ENCODE measurements at regions not wholly inside any gene's neighbourhood (a gene's known extent, or its start where the extent isn't known, plus 50 kb on each side); places are given as distances from the start of the nearest gene placed in this dataset.

- H3K4me1 ChIP-seq (ENCODE audit: control insufficient read depth, insufficient read depth, low read length) = no peaks in the 10 kb centered on the region
- 71% methylated on average over 2 of the region's 2 CpGs for WGBS (ENCODE audit: insufficient coverage)
- Mint-ChIP-seq H3K27me3 (ENCODE audit: low read depth in 2 of 2) (no peaks in the 10 kb centered on the region), H3K36me3 (no peaks in the 10 kb centered on the region), H3K4me3 (no peak overlapping the region), H3K9me3 (peaks cover 3% of the 10 kb centered on the region in 2 donors), H3K4me1 (no peaks in the 10 kb centered on the region), H3K27ac (no peak overlapping the region)
- H3K27ac ChIP-seq (ENCODE audit: low read length) = no peak overlapping the region
- no peaks in the 10 kb centered on the region for H3K27me3 ChIP-seq (ENCODE audit: control insufficient read depth, insufficient read depth, low read length)
- no peak for ATAC-seq
- no peak for TF ChIP-seq CTCF (IDR thresholded peaks at IDR 0.05)
- H3K4me3 ChIP-seq (ENCODE audit: low read length) = no peak overlapping the region
- no peaks in the 10 kb centered on the region for H3K36me3 ChIP-seq (ENCODE audit: control insufficient read depth, insufficient read depth, low read length)
- no peak for DNase-seq
- intact Hi-C loops (cut with micrococcal nuclease) = no loop called here
- no peaks in the 10 kb centered on the region for H3K9me3 ChIP-seq (ENCODE audit: control insufficient read depth, insufficient read depth, low read length)
Measured at GRCh38 chr2:21288299-21288698, 164.5 kb downstream of the TDRD15 start.

GRCh38 chr2:21288739-21289520 is 165.2 kb downstream of the TDRD15 start:
- Histone ChIP-seq H3K4me1 (ENCODE audit: control insufficient read depth, insufficient read depth, low read length) (no peaks in the 10 kb centered on the region), H3K9me3 (ENCODE audit: control insufficient read depth, insufficient read depth, low read length) (no peaks in the 10 kb centered on the region), H3K27ac (ENCODE audit: low read length) (no peak overlapping the region), H3K36me3 (ENCODE audit: control insufficient read depth, insufficient read depth, low read length) (no peaks in the 10 kb centered on the region), H3K4me3 (ENCODE audit: low read length) (no peak overlapping the region), H3K27me3 (ENCODE audit: control insufficient read depth, insufficient read depth, low read length) (no peaks in the 10 kb centered on the region)
- no peak for TF ChIP-seq CTCF (IDR thresholded peaks at IDR 0.05)
- ATAC-seq (no peak), DNase-seq (no peak)
- Mint-ChIP-seq H3K9me3 (peaks cover 3% of the 10 kb centered on the region in 2 donors), H3K36me3 (no peaks in the 10 kb centered on the region), H3K27ac (no peak overlapping the region), H3K27me3 (ENCODE audit: low read depth in 2 of 2) (no peaks in the 10 kb centered on the region), H3K4me3 (no peak overlapping the region), H3K4me1 (no peaks in the 10 kb centered on the region)
- intact Hi-C loops (cut with micrococcal nuclease) = no loop called here
- WGBS (ENCODE audit: insufficient coverage) = 77% methylated on average over 8 of the region's 8 CpGs

GRCh38 chr2:21289551-21289950 is 165.8 kb downstream of the TDRD15 start:
- no peaks in the 10 kb centered on the region for H3K9me3 ChIP-seq (ENCODE audit: control insufficient read depth, insufficient read depth, low read length)
- Mint-ChIP-seq H3K27me3 (ENCODE audit: low read depth in 2 of 2) (no peaks in the 10 kb centered on the region), H3K27ac (no peak overlapping the region), H3K9me3 (peaks cover 3% of the 10 kb centered on the region in 2 donors), H3K4me3 (no peak overlapping the region), H3K4me1 (no peaks in the 10 kb centered on the region), H3K36me3 (no peaks in the 10 kb centered on the region)
- intact Hi-C loops (cut with micrococcal nuclease) = no loop called here
- DNase-seq (no peak), ATAC-seq (no peak)
- H3K27ac ChIP-seq (ENCODE audit: low read length) = no peak overlapping the region
- H3K4me1 ChIP-seq (ENCODE audit: control insufficient read depth, insufficient read depth, low read length) = no peaks in the 10 kb centered on the region
- no peaks in the 10 kb centered on the region for H3K36me3 ChIP-seq (ENCODE audit: control insufficient read depth, insufficient read depth, low read length)
- TF ChIP-seq CTCF (IDR thresholded peaks at IDR 0.05) = no peak
- no peak overlapping the region for H3K4me3 ChIP-seq (ENCODE audit: low read length)
- H3K27me3 ChIP-seq (ENCODE audit: control insufficient read depth, insufficient read depth, low read length) = no peaks in the 10 kb centered on the region
- 85% methylated on average over 3 of the region's 3 CpGs for WGBS (ENCODE audit: insufficient coverage)

GRCh38 chr2:21289989-21290388 is 166.2 kb downstream of the TDRD15 start:
- Mint-ChIP-seq H3K27ac (no peak overlapping the region), H3K27me3 (ENCODE audit: low read depth in 2 of 2) (no peaks in the 10 kb centered on the region), H3K9me3 (peaks cover 3% of the 10 kb centered on the region in 2 donors), H3K4me3 (no peak overlapping the region), H3K4me1 (no peaks in the 10 kb centered on the region), H3K36me3 (no peaks in the 10 kb centered on the region)
- Histone ChIP-seq H3K27me3 (ENCODE audit: control insufficient read depth, insufficient read depth, low read length) (no peaks in the 10 kb centered on the region), H3K27ac (ENCODE audit: low read length) (no peak overlapping the region), H3K4me3 (ENCODE audit: low read length) (no peak overlapping the region), H3K4me1 (ENCODE audit: control insufficient read depth, insufficient read depth, low read length) (no peaks in the 10 kb centered on the region), H3K9me3 (ENCODE audit: control insufficient read depth, insufficient read depth, low read length) (no peaks in the 10 kb centered on the region), H3K36me3 (ENCODE audit: control insufficient read depth, insufficient read depth, low read length) (no peaks in the 10 kb centered on the region)
- no peak for TF ChIP-seq CTCF (IDR thresholded peaks at IDR 0.05)
- 69% methylated on average over 3 of the region's 3 CpGs for WGBS (ENCODE audit: insufficient coverage)
- intact Hi-C loops (cut with micrococcal nuclease) = no loop called here
- ATAC-seq (no peak), DNase-seq (no peak)
